ENCODE measurements at regions not wholly inside any gene's neighbourhood (a gene's known extent, or its start where the extent isn't known, plus 50 kb on each side); places are given as distances from the start of the nearest gene placed in this dataset.
"Not testable (repeated sequence)": the region's sequence is repeated elsewhere in the genome, so short reads cannot be mapped to it uniquely, and the experiment has no call there.

DNA sequence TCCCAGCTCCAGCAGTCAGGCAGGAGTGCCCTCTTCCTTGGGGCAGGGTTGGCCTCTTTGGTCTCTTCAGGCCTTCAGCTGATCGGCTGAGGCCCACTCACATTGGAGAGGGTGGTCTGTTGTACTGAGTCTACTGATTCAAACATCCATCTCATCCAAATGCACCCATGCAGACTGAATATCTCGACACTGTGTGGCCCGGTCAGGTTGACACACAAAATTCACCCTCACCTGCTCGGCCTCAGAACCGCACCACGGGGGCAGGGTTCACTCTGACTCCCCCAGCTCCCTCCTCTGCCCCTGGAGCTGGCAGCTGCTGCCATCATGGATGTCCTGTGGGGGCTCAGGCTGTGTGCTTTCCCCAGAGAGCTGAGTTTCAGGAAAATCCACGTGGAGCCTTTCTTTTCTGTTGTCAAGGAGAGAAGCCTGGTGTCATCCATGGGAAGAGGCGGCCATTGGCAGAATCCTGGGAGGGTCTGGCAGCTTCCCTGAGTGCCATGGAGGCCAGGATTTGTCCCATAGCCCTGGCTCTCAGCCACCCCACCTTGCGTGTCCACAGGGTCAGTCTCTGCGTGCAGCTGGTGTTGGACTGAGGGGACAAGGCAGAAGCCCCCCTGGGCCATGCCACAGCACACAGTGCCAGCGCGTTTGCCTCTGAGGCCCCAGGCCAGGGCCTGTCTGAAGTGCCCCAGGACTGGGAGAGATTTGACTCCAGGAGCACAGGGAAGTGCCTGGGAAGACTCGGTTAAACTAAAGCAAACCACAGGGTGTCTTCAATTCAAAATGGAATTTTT is 114.1 kb downstream of the ERMARD start:
- DNase-seq (ENCODE audit: low read depth in 2 of 2) = no peak

DNA sequence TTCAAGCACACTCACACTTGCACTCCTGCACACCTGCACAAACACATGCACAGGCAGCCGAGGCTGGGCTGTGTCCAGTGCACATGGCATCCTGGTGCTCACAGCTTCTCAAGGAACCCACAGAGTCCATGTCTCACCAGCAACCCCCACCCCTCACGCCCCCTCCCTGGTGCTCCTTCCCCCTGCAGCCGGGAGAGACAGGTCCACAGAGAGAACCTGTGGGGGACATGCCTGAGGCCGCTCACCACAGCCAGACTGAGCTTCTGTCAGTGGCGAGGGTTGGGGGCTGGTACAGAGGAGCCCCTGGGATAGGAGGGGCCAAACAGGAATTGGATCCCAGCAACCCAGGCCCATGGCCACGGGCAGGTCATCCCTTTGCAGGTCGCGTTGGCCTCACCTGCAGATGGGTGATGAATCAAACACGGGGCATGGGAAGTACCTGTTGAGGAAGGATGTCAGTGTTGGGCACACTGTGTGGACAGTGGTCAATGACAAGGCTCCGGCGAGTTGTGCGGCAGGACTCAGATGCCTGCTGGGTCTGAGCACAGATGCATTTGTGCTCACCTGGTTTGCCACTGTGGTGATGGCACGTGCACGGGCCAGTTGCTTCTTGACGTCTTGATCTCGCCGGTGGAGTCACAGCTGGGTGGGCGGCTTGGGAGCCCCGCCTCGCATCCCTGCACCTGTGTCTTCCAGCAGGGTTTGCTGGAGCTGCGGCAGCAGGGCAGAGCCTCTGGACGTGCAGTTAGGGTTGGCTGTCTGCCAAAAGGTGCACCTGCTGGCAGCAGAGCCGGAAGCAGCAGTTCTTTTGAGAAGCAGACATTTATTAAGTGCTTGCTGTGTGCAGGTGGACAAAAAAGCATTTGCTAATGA is 113.0 kb downstream of the ERMARD start:
- DNase-seq (ENCODE audit: low read depth in 2 of 2) = no peak

DNA sequence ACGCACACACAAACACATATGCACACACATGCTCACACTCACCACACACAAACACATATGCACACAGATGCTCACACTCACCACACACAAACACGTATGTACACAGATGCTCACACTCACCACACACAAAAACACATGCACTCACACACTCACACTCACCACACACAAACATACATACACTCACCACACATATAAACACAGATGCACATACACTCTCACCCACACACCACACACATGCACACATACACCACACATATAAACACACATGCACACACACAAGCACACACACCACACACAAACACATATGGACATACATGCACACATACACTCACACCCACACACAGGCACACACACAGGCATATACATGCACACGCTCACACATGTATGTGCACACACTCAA is 112.3 kb downstream of the ERMARD start:
- DNase-seq (ENCODE audit: low read depth in 2 of 2) = no peak

DNA sequence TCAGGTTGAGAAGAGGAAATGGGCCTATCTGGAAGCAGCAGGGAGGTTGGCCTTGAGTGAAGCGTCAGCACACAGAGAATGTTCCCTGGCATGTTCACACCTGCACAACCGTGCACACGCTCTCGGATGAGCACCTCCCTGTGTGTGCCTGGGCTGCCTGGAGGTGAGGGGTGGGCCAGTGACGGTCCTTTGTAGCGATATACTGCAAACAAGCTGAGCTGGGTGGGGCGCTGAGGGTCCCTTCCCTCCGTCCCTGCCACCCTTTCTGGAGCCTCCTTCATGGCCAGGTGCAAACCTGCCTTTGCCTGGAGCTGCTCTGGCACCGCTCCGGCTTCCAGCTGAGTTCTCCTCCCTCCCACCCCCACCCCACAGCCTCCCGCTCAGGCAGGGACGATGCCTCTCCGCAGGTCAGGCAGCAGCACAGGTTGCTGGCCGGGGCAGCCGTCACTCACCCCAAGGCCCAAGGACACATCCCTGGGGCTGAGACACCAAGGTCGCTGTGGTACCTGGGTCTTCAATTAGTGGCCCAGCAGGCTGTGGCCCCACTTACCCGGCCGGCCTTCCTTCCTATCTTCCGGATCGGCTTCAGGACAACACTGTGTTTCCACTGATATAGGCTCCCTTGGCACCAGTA is 111.6 kb downstream of the ERMARD start:
- DNase-seq (ENCODE audit: low read depth in 2 of 2) = no peak

DNA sequence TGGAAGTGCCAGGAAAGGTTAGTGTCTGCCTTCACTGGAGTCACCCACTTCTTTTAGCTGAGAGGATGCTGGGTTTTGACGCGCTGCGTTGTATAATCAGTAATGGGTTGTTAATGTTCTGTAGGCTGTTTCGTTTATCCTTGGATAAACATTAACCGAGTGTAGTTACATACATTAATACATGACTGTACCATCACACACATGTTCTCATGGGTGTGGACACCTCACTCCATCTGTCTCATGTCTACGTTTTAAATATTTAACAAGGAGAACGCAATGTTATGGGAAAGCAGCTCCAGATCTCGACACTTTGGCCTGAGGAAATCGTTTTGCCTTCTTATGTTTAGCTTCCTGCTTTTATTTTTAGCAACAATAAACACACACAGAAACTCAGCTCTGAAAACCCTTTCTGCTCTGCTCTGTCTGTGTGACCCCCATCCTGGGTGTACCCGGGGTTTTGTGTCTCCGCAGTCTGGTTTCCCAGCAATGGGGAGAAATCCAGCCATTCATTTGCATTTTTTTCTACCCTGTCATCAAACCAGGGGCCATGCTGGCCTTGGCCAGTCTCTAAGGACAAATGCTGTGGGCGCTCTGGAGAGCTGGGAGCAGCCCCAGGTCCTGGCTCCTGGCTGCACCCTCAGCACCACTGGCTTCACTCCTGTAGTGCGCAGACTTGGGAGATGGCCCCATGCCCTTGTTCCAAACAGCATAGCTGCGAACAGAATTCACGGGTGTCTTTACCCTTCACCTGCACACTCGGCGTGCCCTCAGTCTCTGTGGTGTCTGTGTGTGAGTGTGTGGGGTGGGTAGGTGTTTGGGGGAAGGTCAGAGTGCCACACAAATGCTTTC is 110.8 kb downstream of the ERMARD start:
- no peak for DNase-seq (ENCODE audit: low read depth in 2 of 2)

DNA sequence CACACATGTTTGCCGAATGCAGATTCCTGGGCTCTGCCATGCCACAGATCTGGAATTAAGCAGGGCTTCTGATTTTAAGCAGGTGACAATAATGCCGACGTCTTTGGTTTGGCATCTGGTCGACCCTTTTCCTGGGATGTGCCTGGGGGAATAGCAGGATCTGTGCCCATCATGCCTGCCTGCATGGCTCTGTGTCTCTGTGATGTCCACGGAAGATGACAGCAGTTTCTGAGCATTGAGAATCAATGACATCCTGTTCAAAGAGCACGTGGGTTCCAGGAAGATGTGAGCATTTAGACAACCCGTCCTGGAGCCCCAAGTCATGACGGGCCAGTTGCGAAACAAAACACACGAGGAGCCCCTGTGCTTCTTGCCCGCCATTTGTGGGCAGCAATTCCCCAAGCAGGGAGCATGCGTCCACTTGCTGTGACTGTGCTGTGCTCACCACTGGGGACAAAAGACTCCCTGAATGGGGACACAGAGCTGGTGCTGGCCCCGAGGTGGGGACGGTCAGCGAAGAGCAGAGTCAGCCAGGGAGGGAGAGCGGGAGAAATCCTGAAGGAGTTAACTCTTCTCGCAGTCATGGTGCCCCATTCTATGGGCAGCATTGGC is 110.1 kb downstream of the ERMARD start:
- no peak for DNase-seq (ENCODE audit: low read depth in 2 of 2)

DNA sequence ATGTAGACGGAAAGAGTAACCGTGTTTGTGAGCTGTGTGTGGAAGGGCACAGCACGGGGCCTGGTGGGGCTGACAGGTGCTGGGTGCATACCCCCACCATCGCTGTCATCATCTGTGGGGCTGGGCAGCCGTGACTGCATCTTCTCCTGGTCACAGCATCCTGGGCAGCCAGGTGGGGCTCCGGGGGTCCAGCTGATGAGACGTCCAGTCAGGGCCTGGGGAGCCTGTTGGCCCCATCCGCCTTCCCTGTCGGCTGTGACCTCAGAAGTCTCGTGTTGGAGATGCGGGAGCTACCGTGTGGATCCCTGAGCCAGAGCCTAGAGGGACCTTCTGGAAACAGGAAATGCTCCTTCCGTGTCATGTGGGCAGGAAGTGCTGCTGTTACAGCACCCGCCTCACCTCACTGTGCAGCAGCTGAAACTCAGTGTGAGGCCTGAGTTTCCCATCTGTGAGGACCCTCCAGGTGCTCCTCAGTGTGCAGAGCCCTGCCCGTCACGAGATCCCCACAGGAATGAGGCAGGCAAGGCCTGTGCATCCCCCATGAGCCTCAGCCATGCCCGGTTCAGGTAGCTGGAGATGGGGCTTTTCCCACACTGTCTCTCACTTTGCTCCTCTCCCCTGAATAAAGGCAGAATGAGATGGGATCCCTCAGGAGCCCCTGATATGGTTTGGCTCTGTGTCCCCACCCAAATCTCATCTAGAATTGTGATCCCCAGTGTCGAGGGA is 108.7 kb downstream of the ERMARD start:
- DNase-seq (ENCODE audit: low read depth in 2 of 2) = no peak

DNA sequence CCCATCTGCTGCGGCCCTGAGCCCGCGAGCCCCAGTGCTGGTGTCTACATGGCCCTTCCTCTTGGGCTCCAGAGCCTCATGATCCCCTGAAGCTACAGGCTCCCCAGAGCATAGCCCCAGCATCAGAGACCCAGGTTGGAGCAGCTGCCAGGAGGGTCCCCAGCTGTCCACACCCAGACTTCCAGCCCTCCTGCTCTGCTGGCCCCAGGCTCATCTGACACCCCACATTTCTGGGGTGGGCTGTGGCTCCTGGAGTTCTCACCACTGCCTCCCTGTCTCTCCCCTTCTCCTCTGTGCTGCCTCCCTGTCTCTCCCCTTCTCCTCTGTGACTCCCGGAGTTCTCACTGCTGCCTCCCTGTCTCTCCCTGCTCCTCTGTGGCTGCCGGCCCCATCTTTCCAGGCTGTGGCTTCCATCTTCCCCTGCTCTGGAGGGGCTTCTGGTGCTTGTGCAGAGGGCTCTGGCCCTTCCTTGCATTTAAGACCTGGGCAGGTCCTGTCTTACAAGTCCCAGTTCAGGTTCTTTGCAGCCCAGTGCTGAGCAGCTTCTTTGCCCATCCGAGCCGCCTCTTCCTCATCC is 108.1 kb downstream of the ERMARD start:
- no peak for DNase-seq (ENCODE audit: low read depth in 2 of 2)

DNA sequence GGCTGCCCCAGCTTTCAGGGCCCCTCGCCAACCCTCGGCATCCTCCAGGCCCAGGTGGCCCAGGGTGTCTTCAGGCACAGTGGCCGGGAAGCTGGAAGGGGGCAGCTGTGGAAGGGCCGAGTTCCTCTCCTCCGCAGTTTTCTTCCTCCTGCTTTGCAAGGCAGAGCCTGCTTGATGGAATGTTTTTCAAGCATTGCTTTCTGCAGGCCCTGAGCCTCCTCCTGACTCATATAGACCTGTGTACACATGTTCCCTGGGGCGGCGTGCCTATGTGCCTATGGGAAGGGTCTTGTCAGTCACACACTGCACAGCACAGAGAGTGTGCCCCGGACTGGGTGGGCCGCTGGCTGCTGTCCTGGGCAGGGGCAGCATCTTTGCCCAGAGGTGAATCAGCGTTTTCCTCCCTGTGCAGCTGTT is 107.5 kb downstream of the ERMARD start:
- DNase-seq (ENCODE audit: low read depth in 2 of 2) = no peak

DNA sequence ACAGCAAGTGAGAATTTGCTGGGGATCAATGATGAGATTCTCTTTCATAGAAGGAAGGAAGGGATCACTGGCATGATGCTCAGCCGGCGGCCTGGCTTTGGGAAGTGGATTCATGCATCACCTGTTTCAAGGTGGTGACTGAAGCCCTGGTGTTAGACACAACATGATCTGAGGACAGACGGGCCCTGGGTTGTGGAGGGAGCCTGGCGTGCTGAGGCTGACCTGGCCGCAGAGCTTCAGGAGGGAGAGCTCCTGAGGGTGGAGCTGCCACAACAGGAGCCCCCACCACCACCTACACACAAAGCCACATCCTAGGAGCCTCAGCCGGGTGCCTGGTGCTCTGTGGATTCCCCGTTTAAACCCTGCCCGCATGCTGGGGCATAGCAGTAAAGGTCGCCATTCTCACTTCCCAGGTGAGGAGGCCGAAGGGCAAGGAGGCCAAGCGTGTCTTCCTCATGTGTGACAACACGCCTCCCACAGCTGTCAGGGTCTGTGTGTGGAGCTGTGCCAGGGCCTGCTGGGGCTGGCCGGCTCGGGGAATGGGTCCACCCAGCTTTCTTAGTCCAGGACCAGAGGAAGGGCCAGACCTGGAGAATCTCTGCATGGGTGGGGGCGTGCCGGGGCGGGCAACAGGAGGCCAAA is 107.0 kb downstream of the ERMARD start:
- no peak for DNase-seq (ENCODE audit: low read depth in 2 of 2)

DNA sequence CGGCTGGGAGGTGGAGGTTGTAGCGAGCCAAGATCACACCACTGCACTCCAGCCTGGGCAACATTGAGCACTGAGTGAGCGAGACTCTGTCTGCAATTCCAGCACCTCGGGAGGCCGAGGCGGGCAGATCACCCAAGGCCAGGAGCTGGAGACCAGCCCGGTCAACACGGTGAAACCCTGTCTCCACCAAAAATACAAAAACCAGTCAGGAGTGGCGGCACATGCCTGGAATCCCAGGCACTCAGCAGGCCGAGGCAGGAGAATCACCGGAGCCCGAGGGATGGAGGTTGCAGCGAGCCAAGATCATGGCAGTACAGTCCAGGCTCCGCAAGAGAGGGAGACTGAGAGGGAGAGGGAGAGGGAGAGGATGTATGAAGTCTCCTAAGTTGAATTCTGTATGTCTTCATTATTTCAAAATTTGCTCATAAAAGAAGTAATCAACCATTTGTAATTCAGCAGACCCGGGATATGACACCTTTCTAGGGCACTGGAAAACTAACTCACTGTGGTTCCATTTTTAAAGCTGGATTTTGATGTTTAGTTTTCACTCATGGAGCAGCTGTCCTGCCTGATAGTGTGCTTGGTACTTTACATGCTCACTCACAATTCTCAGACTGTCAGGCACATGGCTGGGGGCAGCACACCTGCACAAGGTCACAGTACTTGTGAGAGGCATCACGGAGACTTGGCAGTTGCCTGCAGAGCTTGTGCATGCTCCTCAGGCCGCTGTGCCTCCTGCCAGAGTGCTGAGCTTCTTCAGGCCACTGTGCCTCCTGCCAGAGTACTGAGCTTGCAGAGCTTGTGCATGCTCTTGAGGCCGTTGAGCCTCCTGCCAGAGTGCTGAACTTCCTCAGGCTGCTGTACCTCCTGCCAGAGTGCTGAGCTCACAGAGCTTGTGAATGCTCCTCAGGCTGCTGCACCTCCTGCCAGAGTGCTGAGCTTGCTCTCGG is 106.2 kb downstream of the ERMARD start:
- no peak for DNase-seq (ENCODE audit: low read depth in 2 of 2)

DNA sequence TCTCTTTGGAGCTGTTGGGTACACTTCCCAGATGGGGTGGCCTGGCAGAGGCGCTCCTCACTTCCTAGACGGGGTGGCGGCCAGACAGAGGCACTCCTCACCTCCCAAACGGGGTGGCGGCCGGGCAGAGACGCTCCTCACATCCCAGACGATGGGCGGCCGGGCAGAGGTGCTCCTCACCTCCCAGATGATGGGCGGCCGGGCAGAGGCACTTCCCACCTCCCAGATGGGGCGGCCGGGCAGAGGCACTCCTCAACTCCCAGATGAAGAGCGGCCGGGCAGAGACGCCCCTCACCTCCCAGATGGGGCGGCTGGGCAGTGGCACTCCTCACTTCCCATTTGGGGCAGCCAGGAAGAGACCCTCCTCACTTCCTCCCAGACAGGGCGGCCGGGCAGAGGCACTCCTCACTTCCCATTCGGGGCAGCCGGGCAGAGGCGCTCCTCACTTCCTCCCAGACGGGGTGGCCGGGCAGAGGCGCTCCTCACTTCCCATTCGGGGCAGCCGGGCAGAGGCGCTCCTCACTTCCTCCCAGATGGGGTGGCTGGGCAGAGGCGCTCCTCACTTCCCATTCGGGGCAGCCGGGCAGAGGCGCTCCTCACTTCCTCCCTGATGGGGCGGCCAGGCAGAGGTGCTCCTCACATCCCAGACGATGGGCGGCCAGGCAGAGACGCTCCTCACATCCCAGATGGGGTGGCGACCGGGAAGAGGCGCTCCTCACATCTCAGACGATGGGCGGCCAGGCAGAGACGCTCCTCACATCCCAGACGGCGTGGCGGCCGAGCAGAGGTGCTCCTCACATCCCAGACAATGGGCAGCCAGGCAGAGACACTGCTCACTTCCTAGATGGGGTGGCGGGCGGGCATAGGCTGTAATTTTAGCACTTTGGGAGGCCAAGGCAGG is 105.3 kb downstream of the ERMARD start:
- DNase-seq (ENCODE audit: low read depth in 2 of 2) = not testable (repeated sequence)

DNA sequence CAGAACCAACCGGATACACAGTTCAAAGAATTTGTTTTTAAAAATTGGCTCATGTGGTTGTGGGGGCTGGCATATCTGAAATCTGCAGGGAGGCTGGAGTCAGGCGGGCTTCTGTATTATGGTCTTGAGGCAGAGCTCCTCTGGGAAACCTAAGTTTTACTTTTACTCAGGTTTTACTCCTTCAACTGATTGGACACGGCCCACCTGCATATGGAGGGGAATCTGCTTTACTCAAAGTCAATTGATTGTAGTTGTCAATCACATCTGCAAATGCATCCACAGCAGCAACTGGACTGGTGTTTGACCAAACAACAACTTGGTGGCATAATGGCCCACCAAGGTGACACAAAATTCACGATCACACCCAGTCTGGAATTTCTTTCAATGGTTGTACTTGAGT is 103.4 kb downstream of the ERMARD start:
- no peak for DNase-seq (ENCODE audit: low read depth in 2 of 2)

DNA sequence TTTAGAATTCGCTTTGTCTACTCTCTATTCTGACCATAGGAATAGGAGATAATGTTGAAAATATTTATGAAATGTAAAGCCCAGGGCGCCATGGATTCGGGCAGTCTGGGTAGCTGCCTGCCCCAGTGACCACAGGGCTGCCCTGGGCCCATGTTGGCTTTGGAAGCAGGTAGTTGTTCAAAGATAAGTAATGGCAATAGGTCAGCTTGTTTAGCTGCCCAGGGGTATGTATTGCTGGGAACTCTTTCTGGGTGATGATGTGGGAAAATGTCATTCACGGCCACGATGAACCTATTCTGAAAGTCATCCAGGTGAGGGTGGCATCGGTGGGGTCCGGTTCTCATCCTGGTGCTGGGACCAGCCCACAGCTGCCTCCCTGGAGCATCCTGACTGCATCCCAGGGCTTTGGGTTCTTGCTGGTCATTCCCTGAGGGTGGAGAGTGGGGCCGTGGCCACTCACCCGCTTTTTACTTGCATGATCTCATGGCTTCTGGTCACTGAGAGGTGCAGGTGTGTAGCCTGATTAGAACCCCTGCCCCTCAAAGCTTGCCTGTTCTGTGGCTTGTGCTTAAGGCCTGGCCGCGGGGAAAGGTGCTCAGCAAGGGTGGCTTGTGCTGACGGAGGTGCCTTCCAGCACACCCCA is 102.8 kb downstream of the ERMARD start:
- DNase-seq (ENCODE audit: low read depth in 2 of 2) = no peak

DNA sequence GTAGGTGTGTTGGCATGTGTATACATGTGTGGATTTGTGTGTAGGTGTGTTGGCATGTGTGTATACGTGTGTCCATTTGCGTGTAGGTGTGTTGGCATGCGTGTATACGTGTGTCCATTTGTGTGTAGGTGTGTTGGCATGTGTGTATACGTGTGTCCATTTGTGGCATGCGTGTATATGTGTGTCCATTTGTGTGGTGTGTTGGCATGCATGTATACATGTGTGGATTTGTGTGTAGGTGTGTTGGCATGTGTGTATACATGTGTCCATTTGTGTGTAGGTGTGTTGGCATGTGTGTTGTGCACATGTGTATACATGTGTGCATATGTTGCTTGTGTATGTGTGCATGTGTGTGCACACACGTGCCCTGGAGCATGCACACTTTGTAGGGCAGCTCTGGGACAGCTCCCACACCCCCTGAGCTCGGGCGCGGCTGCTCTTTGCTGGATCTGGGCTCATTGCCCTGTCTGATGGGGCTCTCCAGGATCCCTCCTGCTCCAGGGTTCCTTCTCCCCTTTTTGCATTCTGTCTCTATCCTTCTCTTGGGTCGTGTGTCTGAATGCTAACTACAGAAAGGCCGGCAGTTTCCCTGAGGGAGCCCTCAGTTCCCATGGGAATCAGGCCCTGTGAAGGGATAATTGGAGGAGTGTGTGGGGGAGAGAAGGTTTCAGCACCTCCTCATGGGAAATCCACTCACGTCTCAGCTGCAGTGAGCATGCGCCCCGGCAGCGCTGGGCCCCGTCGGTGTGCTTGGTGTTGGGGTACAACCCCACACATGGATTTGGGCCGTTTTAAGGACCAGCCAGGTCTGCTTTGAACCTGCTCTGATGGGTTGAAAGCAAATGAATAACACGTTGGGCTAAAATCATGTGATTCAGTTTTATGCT is 102.0 kb downstream of the ERMARD start:
- no peak for DNase-seq (ENCODE audit: low read depth in 2 of 2)
